Upper lobe of left lung (tissue), 4 donors: ENCODE measurements at regions not wholly inside any gene's neighbourhood (a gene's known extent, or its start where the extent isn't known, plus 50 kb on each side); places are given as distances from the start of the nearest gene placed in this dataset.

ENCODE experiments used
- CTCF ChIP-seq, 6 experiments: fragments of 450-650 bp in 4 of 6; fragments of 200-600 bp in 2 of 6; sonication (generic) in 2 of 6; IDR thresholded peaks; one replicate each; pipeline ENCODE4 v1.5.1; 2016 to 2019; ENCODE audit warnings: antibody characterized with exemption in 6 of 6
- POLR2A ChIP-seq, 4 donors: fragments of 450-650 bp; IDR thresholded peaks; one replicate each; pipeline ENCODE4 v1.5.1; 2016 to 2017; ENCODE audit warnings: antibody characterized with exemption in 4 of 4, mild to moderate bottlenecking in 2 of 4

- TF ChIP-seq CTCF (IDR thresholded peaks at IDR 0.05) (no peak), POLR2A (IDR thresholded peaks at IDR 0.05) (no peak)
Measured at GRCh38 chr2:150392614-150393013, 94.9 kb downstream of the RND3 start.
